ENCODE measurements at regions not wholly inside any gene's neighbourhood (a gene's known extent, or its start where the extent isn't known, plus 50 kb on each side); places are given as distances from the start of the nearest gene placed in this dataset.

DNA sequence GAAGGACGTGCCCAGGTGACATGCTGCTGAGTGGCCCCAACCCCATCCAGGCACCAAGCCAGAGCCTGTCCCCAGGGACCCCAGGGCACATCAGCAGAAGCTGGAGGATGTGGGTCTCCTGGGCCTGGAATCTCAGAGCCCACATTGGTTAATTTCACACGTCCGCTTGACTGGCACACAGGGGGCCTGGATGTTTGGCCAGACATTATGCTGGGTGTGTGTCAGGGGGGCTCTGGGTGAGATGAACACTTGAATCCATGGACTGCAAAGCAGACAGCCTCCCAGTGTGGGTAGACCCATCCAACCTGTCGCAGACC is 79.1 kb upstream of the RET start:
- H3K14ac ChIP-seq (ENCODE audit: low read length in 2 of 2), result no peak overlapping the region
- no peak overlapping the region for H3K4me3 ChIP-seq (ENCODE audit: insufficient read depth in 1 of 2, low read depth in 1 of 2, low read length in 2 of 2)
- no peak for DNase-seq
- no peak overlapping the region for H2BK120ac ChIP-seq (ENCODE audit: low read depth, low read length)
- H3K4ac ChIP-seq (ENCODE audit: low read depth in 1 of 2, low read length in 2 of 2), result no peak overlapping the region
- H3K23ac ChIP-seq (ENCODE audit: low read length in 2 of 2), result no peak overlapping the region
- no peaks in the 10 kb centered on the region for H3K79me1 ChIP-seq (replicated peaks; ENCODE audit: low read length, poor library complexity, severe bottlenecking)
- H3K27ac ChIP-seq (ENCODE audit: low read length, poor library complexity, severe bottlenecking), result no peak overlapping the region
- H2AFZ ChIP-seq (ENCODE audit: low read depth, low read length), result no peak overlapping the region
- peaks cover 2% of the 10 kb centered on the region for H3K4me1 ChIP-seq (ENCODE audit: control insufficient read depth, insufficient read depth, low read depth, low read length)
- H3K27me3 ChIP-seq (ENCODE audit: control insufficient read depth in 1 of 2, insufficient read depth in 1 of 2, low read length in 2 of 2), result peaks cover 0 to 8% of the 10 kb centered on the region in 2 experiments
- no peak overlapping the region for H4K8ac ChIP-seq (ENCODE audit: low read length)
- no peak overlapping the region for H2BK5ac ChIP-seq (ENCODE audit: low read depth, low read length, poor library complexity, severe bottlenecking)
- no peak overlapping the region for H2AK5ac ChIP-seq (ENCODE audit: low read length, severe bottlenecking)
- H4K91ac ChIP-seq (ENCODE audit: low read length), result no peak overlapping the region
- H2BK15ac ChIP-seq (ENCODE audit: low read depth, poor library complexity, severe bottlenecking), result no peak overlapping the region
- no peak overlapping the region for H3K9ac ChIP-seq (ENCODE audit: low read length)
- no peaks in the 10 kb centered on the region for H3K36me3 ChIP-seq (ENCODE audit: control insufficient read depth in 1 of 2, insufficient read depth in 2 of 2, low read depth in 1 of 2, low read length in 2 of 2)
- no peak overlapping the region for H2BK12ac ChIP-seq (ENCODE audit: low read length in 2 of 2)
- 88% methylated on average over 4 of the region's 4 CpGs for WGBS
- no peak overlapping the region for H3K4me2 ChIP-seq (ENCODE audit: low read length, poor library complexity, severe bottlenecking)
- H3K18ac ChIP-seq (ENCODE audit: low read depth in 1 of 2, low read length in 2 of 2), result no peak overlapping the region
- no peaks in the 10 kb centered on the region for H3K9me3 ChIP-seq (ENCODE audit: control insufficient read depth, low read length)

DNA sequence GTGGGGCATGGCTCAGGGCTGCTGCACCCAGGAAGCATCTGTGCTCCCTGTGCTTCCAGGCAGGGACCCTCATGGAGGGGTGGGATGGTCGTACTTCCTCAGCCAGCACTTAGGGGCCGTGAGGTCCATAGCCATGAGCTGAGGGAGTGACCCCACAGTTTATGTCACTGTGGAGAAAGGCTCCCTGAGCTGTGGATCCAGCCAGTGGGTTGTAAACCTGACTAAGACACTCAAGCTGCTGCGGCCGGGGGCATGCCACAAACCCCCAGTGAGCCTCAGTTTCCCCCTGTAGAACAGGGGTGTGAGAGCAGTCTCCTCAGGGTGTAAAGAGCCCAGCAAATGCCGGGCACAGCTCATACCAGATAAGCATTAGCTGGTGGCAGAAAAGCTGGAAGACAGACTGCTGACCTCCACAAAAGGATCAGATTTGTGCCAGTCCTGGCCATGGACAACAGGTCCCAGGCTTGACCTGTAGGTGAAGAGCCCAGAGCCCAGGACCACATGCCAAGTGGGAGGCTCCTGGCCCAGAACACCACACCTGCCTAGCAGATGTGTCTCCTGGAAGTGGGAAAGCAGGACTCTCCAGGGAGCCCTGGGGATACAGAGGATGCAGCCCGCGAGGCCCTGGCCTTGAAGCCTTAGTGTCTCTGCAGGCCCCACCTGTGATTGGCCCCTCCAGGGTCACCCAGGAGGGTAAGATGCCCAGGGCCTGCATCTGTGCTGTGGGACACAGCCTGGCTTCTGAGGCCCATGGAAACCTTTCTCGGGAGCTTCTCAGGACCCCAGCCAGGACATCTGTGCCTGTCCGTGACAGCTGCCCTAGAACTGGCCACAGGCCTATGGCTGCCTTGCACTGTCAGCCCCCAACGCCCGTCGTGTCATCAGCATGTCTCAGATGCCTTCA is 78.1 kb upstream of the RET start:
- H3K14ac ChIP-seq (ENCODE audit: low read length in 2 of 2), result no peak overlapping the region
- no peak overlapping the region for H4K91ac ChIP-seq (ENCODE audit: low read length)
- no peak overlapping the region for H3K4me3 ChIP-seq (ENCODE audit: insufficient read depth in 1 of 2, low read depth in 1 of 2, low read length in 2 of 2)
- no peak overlapping the region for H2BK15ac ChIP-seq (ENCODE audit: low read depth, poor library complexity, severe bottlenecking)
- no peak overlapping the region for H3K18ac ChIP-seq (ENCODE audit: low read depth in 1 of 2, low read length in 2 of 2)
- no peak overlapping the region for H3K23ac ChIP-seq (ENCODE audit: low read length in 2 of 2)
- H3K27ac ChIP-seq (ENCODE audit: low read length, poor library complexity, severe bottlenecking), result no peak overlapping the region
- no peaks in the 10 kb centered on the region for H3K36me3 ChIP-seq (ENCODE audit: control insufficient read depth in 1 of 2, insufficient read depth in 2 of 2, low read depth in 1 of 2, low read length in 2 of 2)
- no peak overlapping the region for H2BK120ac ChIP-seq (ENCODE audit: low read depth, low read length)
- H3K9me3 ChIP-seq (ENCODE audit: control insufficient read depth, low read length), result no peaks in the 10 kb centered on the region
- no peak overlapping the region for H2BK5ac ChIP-seq (ENCODE audit: low read depth, low read length, poor library complexity, severe bottlenecking)
- no peak overlapping the region for H2AFZ ChIP-seq (ENCODE audit: low read depth, low read length)
- WGBS, result 85% methylated on average over 12 of the region's 12 CpGs
- no peak for DNase-seq
- H3K79me1 ChIP-seq (replicated peaks; ENCODE audit: low read length, poor library complexity, severe bottlenecking), result no peaks in the 10 kb centered on the region
- no peak overlapping the region for H3K4me2 ChIP-seq (ENCODE audit: low read length, poor library complexity, severe bottlenecking)
- no peak overlapping the region for H3K4ac ChIP-seq (ENCODE audit: low read depth in 1 of 2, low read length in 2 of 2)
- no peak overlapping the region for H2AK5ac ChIP-seq (ENCODE audit: low read length, severe bottlenecking)
- no peak overlapping the region for H3K9ac ChIP-seq (ENCODE audit: low read length)
- peaks cover 2% of the 10 kb centered on the region for H3K4me1 ChIP-seq (ENCODE audit: control insufficient read depth, insufficient read depth, low read depth, low read length)
- no peak overlapping the region for H2BK12ac ChIP-seq (ENCODE audit: low read length in 2 of 2)
- peaks cover 0 to 8% of the 10 kb centered on the region in 2 experiments for H3K27me3 ChIP-seq (ENCODE audit: control insufficient read depth in 1 of 2, insufficient read depth in 1 of 2, low read length in 2 of 2)
- H4K8ac ChIP-seq (ENCODE audit: low read length), result no peak overlapping the region

DNA sequence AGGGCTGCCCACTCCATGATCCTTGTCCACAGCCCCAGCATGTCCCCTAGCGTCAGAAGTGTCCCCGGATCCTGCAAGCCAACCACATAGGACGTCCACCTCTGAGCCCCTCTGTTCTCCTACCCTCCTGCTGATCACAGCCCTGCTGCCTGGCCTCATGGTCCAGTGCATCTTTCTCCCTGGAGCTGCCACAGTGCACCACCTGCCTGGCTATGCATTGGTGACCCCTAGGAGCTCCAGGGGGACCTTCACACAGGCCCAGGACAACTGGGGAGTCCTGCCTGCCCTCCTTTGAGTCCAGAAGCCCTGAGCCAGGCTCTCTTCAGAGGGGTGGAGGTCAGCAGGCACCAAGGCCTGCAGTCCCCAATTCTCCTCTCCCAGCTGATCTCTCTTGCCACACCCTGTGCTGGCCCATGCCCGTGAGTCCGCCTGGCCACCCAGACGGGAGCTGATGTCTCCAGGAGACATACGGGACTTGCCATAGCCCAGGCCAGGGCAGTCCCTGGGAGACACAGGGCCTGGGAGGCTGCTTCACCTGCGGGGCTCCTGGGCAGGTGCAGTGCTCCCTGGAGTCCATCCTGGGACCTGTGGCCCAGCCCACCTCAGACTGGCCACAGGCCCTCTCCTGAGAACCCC is 77.4 kb upstream of the RET start:
- no peak overlapping the region for H2AK5ac ChIP-seq (ENCODE audit: low read length, severe bottlenecking)
- no peak overlapping the region for H3K14ac ChIP-seq (ENCODE audit: low read length in 2 of 2)
- H3K27ac ChIP-seq (ENCODE audit: low read length, poor library complexity, severe bottlenecking), result no peak overlapping the region
- no peak overlapping the region for H3K4ac ChIP-seq (ENCODE audit: low read depth in 1 of 2, low read length in 2 of 2)
- 86% methylated on average over 8 of the region's 8 CpGs for WGBS
- no peak overlapping the region for H3K23ac ChIP-seq (ENCODE audit: low read length in 2 of 2)
- H3K4me2 ChIP-seq (ENCODE audit: low read length, poor library complexity, severe bottlenecking), result no peak overlapping the region
- H3K27me3 ChIP-seq (ENCODE audit: control insufficient read depth in 1 of 2, insufficient read depth in 1 of 2, low read length in 2 of 2), result peaks cover 0 to 8% of the 10 kb centered on the region in 2 experiments
- H2BK120ac ChIP-seq (ENCODE audit: low read depth, low read length), result no peak overlapping the region
- H4K91ac ChIP-seq (ENCODE audit: low read length), result no peak overlapping the region
- H3K18ac ChIP-seq (ENCODE audit: low read depth in 1 of 2, low read length in 2 of 2), result no peak overlapping the region
- no peak overlapping the region for H2BK15ac ChIP-seq (ENCODE audit: low read depth, poor library complexity, severe bottlenecking)
- no peak overlapping the region for H4K8ac ChIP-seq (ENCODE audit: low read length)
- H2AFZ ChIP-seq (ENCODE audit: low read depth, low read length), result no peak overlapping the region
- H3K4me3 ChIP-seq (ENCODE audit: insufficient read depth in 1 of 2, low read depth in 1 of 2, low read length in 2 of 2), result no peak overlapping the region
- no peaks in the 10 kb centered on the region for H3K79me1 ChIP-seq (replicated peaks; ENCODE audit: low read length, poor library complexity, severe bottlenecking)
- H3K9me3 ChIP-seq (ENCODE audit: control insufficient read depth, low read length), result no peaks in the 10 kb centered on the region
- no peak overlapping the region for H2BK12ac ChIP-seq (ENCODE audit: low read length in 2 of 2)
- no peak for DNase-seq
- H3K9ac ChIP-seq (ENCODE audit: low read length), result no peak overlapping the region
- H3K4me1 ChIP-seq (ENCODE audit: control insufficient read depth, insufficient read depth, low read depth, low read length), result peaks cover 2% of the 10 kb centered on the region
- H2BK5ac ChIP-seq (ENCODE audit: low read depth, low read length, poor library complexity, severe bottlenecking), result no peak overlapping the region
- H3K36me3 ChIP-seq (ENCODE audit: control insufficient read depth in 1 of 2, insufficient read depth in 2 of 2, low read depth in 1 of 2, low read length in 2 of 2), result no peaks in the 10 kb centered on the region

DNA sequence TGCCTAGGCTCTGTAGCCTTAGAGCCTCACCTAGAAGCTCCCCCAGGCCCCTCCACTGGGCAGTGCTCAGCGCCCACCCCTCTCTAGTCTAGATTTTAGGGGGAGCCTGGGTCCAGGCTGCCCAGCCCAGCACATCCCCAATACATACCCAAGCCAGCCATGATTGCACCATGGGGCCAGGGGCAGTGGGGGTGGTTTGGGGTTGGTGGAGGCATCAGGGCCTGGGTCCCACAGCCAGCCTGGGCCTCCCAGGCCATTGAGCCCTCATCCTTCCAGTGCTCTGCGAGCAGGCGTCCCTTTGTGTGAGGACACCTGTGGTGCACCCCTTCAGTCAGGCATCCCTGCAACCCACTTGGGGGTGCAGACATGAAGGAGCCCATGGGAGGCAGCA is 76.9 kb upstream of the RET start:
- Histone ChIP-seq H3K4me2 (ENCODE audit: low read length, poor library complexity, severe bottlenecking) (no peak overlapping the region), H3K4me3 (ENCODE audit: insufficient read depth in 1 of 2, low read depth in 1 of 2, low read length in 2 of 2) (no peak overlapping the region), H3K27me3 (ENCODE audit: control insufficient read depth in 1 of 2, insufficient read depth in 1 of 2, low read length in 2 of 2) (peaks cover 0 to 8% of the 10 kb centered on the region in 2 experiments), H3K36me3 (ENCODE audit: control insufficient read depth in 1 of 2, insufficient read depth in 2 of 2, low read depth in 1 of 2, low read length in 2 of 2) (no peaks in the 10 kb centered on the region), H2AFZ (ENCODE audit: low read depth, low read length) (no peak overlapping the region), H3K4me1 (ENCODE audit: control insufficient read depth, insufficient read depth, low read depth, low read length) (peaks cover 2% of the 10 kb centered on the region), H2BK15ac (ENCODE audit: low read depth, poor library complexity, severe bottlenecking) (no peak overlapping the region), H3K18ac (ENCODE audit: low read depth in 1 of 2, low read length in 2 of 2) (no peak overlapping the region), H2BK120ac (ENCODE audit: low read depth, low read length) (no peak overlapping the region), H3K4ac (ENCODE audit: low read depth in 1 of 2, low read length in 2 of 2) (no peak overlapping the region), H2BK12ac (ENCODE audit: low read length in 2 of 2) (no peak overlapping the region), H3K23ac (ENCODE audit: low read length in 2 of 2) (no peak overlapping the region), H2BK5ac (ENCODE audit: low read depth, low read length, poor library complexity, severe bottlenecking) (no peak overlapping the region), H3K9ac (ENCODE audit: low read length) (no peak overlapping the region), H4K91ac (ENCODE audit: low read length) (no peak overlapping the region), H3K9me3 (ENCODE audit: control insufficient read depth, low read length) (no peaks in the 10 kb centered on the region), H3K14ac (ENCODE audit: low read length in 2 of 2) (no peak overlapping the region), H3K27ac (ENCODE audit: low read length, poor library complexity, severe bottlenecking) (no peak overlapping the region), H4K8ac (ENCODE audit: low read length) (no peak overlapping the region), H3K79me1 (replicated peaks; ENCODE audit: low read length, poor library complexity, severe bottlenecking) (no peaks in the 10 kb centered on the region), H2AK5ac (ENCODE audit: low read length, severe bottlenecking) (no peak overlapping the region)
- WGBS, result 90% methylated on average over 2 of the region's 3 CpGs
- no peak for DNase-seq

Data from mesenchymal stem cell (in vitro differentiated cells and primary cell).